D721Med (cell line): ENCODE measurements at regions not wholly inside any gene's neighbourhood (a gene's known extent, or its start where the extent isn't known, plus 50 kb on each side); places are given as distances from the start of the nearest gene placed in this dataset.

Experiments
- DNase-seq: peaks from one replicate; pipeline ENCODE4 v3.0.0; 2011; ENCODE audit warnings: low spot score; ENCODE audit not compliant: insufficient read length
- FAIRE-seq: peaks from 2 replicates; lab custom pipeline; 2011; peaks lifted over from hg19 to GRCh38; lab: Jason Lieb, UNC
- CTCF ChIP-seq: IDR thresholded peaks from 2 replicates; pipeline ENCODE4 v1.5.1; 2012; ENCODE audit warnings: mild to moderate bottlenecking, control low read depth; ENCODE audit not compliant: insufficient read depth; ENCODE audit errors: missing control alignments

GRCh38 chr20:23205611-23206041 is 119.5 kb upstream of the CD93 start:
- no peak for TF ChIP-seq CTCF
- DNase-seq, result no peak
- FAIRE-seq, result no peak

- DNase-seq (no peak), FAIRE-seq (no peak)
- TF ChIP-seq CTCF, result no peak
Observed at GRCh38 chr20:23205211-23205610, 119.1 kb upstream of the CD93 start.

GRCh38 chr20:23203951-23204730 is 118.0 kb upstream of the CD93 start:
- no peak for TF ChIP-seq CTCF
- DNase-seq (no peak), FAIRE-seq (no peak)

- DNase-seq (no peak), FAIRE-seq (no peak)
- no peak for TF ChIP-seq CTCF
Observed at GRCh38 chr20:23203310-23203709, 117.2 kb upstream of the CD93 start.

GRCh38 chr20:23201658-23202057 is 115.5 kb upstream of the CD93 start:
- no peak for TF ChIP-seq CTCF
- no peak for DNase-seq
- no peak for FAIRE-seq

- FAIRE-seq (no peak), DNase-seq (no peak)
- TF ChIP-seq CTCF, result no peak
Observed at GRCh38 chr20:23200914-23201313, 114.8 kb upstream of the CD93 start.

- FAIRE-seq (no peak), DNase-seq (no peak)
- TF ChIP-seq CTCF, result no peak
Observed at GRCh38 chr20:23200413-23200812, 114.3 kb upstream of the CD93 start.
